ENCODE measurements at regions not wholly inside any gene's neighbourhood (a gene's known extent, or its start where the extent isn't known, plus 50 kb on each side); places are given as distances from the start of the nearest gene placed in this dataset.

DNA sequence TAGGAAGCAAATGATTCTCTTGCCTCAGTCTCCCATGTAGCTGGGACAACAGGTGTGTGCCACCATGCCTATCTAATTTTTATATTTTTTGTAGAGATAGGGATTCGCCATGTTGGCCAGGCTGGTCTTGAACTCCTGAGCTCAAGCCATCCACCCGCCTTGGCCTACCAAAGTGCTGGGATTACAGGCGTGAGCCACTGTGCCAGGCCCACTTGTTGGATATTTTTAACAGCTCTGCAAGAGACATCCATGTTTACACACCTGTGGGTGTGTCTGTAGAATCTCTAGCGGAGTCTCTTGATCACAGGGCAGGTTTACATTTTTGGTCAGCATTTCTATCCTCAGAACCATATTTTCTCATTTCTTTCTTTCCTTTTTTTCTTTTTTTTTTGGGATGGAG is 53.1 kb upstream of the ZFP64 start:
- H3K4me1 ChIP-seq (ENCODE audit: insufficient read depth, low read length, poor library complexity, severe bottlenecking) = no peaks in the 10 kb centered on the region
- no peaks in the 10 kb centered on the region for H3K9me3 ChIP-seq (ENCODE audit: insufficient read depth, low read depth, low read length)
- no peak overlapping the region for H3K4me3 ChIP-seq (ENCODE audit: low read length, poor library complexity, severe bottlenecking)
- no peaks in the 10 kb centered on the region for H4K20me1 ChIP-seq (ENCODE audit: insufficient read depth, low read length, poor library complexity, severe bottlenecking)
- no peak overlapping the region for H2AFZ ChIP-seq (ENCODE audit: low read length)
- no peaks in the 10 kb centered on the region for H3K79me2 ChIP-seq (ENCODE audit: insufficient read depth, low read length)
- TF ChIP-seq, protein P1, sequence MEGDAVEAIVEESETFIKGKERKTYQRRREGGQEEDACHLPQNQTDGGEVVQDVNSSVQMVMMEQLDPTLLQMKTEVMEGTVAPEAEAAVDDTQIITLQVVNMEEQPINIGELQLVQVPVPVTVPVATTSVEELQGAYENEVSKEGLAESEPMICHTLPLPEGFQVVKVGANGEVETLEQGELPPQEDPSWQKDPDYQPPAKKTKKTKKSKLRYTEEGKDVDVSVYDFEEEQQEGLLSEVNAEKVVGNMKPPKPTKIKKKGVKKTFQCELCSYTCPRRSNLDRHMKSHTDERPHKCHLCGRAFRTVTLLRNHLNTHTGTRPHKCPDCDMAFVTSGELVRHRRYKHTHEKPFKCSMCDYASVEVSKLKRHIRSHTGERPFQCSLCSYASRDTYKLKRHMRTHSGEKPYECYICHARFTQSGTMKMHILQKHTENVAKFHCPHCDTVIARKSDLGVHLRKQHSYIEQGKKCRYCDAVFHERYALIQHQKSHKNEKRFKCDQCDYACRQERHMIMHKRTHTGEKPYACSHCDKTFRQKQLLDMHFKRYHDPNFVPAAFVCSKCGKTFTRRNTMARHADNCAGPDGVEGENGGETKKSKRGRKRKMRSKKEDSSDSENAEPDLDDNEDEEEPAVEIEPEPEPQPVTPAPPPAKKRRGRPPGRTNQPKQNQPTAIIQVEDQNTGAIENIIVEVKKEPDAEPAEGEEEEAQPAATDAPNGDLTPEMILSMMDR (conservative IDR thresholded peaks at IDR 0.05; ENCODE audit: low read length) = no peak
- no peak for TF ChIP-seq EZH2phosphoT487 (IDR thresholded peaks at IDR 0.05; ENCODE audit: borderline replicate concordance)
- H3F3A ChIP-seq (ENCODE audit: low read depth) = no peaks in the 10 kb centered on the region
- no peaks in the 10 kb centered on the region for H3K27me3 ChIP-seq (ENCODE audit: insufficient read depth, low read length, poor library complexity, severe bottlenecking)
- no peaks in the 10 kb centered on the region for H3K9me2 ChIP-seq (replicated peaks; ENCODE audit: low read depth, low read length)
- H3K4me2 ChIP-seq (ENCODE audit: low read depth, low read length, poor library complexity, severe bottlenecking) = no peak overlapping the region
- H3K36me3 ChIP-seq (ENCODE audit: insufficient read depth, low read length) = no peaks in the 10 kb centered on the region
- no peak overlapping the region for H3K9ac ChIP-seq (ENCODE audit: low read depth, low read length, poor library complexity, severe bottlenecking)

- Histone ChIP-seq H3F3A (ENCODE audit: low read depth) (no peaks in the 10 kb centered on the region), H3K9me2 (replicated peaks; ENCODE audit: low read depth, low read length) (no peaks in the 10 kb centered on the region), H3K79me2 (ENCODE audit: insufficient read depth, low read length) (no peaks in the 10 kb centered on the region), H3K9ac (ENCODE audit: low read depth, low read length, poor library complexity, severe bottlenecking) (no peak overlapping the region), H2AFZ (ENCODE audit: low read length) (no peak overlapping the region), H3K36me3 (ENCODE audit: insufficient read depth, low read length) (no peaks in the 10 kb centered on the region), H4K20me1 (ENCODE audit: insufficient read depth, low read length, poor library complexity, severe bottlenecking) (no peaks in the 10 kb centered on the region), H3K4me3 (ENCODE audit: low read length, poor library complexity, severe bottlenecking) (no peak overlapping the region), H3K4me1 (ENCODE audit: insufficient read depth, low read length, poor library complexity, severe bottlenecking) (no peaks in the 10 kb centered on the region), H3K27me3 (ENCODE audit: insufficient read depth, low read length, poor library complexity, severe bottlenecking) (no peaks in the 10 kb centered on the region), H3K9me3 (ENCODE audit: insufficient read depth, low read depth, low read length) (no peaks in the 10 kb centered on the region), H3K4me2 (ENCODE audit: low read depth, low read length, poor library complexity, severe bottlenecking) (no peak overlapping the region)
- TF ChIP-seq, protein P1 (conservative IDR thresholded peaks at IDR 0.05; ENCODE audit: low read length) = peak; percentile 79
- TF ChIP-seq EZH2phosphoT487 (IDR thresholded peaks at IDR 0.05; ENCODE audit: borderline replicate concordance) = no peak
Measured at GRCh38 chr20:52242237-52243230, 51.0 kb upstream of the ZFP64 start.
